GM20000 (cell line): ENCODE measurements at regions not wholly inside any gene's neighbourhood (a gene's known extent, or its start where the extent isn't known, plus 50 kb on each side); places are given as distances from the start of the nearest gene placed in this dataset.

Experiments used
- DNase-seq: peaks from one replicate; pipeline ENCODE4 v3.0.0; 2012; ENCODE audit warnings: low spot score
- TF ChIP-seq, protein P1 (sequence below): IDR thresholded peaks from 2 replicates; pipeline ENCODE4 v1.5.1; 2012; ENCODE audit warnings: mild to moderate bottlenecking, control low read depth; ENCODE audit errors: extremely low read depth, missing control alignments

- TF ChIP-seq, protein P1, sequence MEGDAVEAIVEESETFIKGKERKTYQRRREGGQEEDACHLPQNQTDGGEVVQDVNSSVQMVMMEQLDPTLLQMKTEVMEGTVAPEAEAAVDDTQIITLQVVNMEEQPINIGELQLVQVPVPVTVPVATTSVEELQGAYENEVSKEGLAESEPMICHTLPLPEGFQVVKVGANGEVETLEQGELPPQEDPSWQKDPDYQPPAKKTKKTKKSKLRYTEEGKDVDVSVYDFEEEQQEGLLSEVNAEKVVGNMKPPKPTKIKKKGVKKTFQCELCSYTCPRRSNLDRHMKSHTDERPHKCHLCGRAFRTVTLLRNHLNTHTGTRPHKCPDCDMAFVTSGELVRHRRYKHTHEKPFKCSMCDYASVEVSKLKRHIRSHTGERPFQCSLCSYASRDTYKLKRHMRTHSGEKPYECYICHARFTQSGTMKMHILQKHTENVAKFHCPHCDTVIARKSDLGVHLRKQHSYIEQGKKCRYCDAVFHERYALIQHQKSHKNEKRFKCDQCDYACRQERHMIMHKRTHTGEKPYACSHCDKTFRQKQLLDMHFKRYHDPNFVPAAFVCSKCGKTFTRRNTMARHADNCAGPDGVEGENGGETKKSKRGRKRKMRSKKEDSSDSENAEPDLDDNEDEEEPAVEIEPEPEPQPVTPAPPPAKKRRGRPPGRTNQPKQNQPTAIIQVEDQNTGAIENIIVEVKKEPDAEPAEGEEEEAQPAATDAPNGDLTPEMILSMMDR, result no peak
- DNase-seq, result no peak
Observed at GRCh38 chr11:122426073-122426472, 229.4 kb upstream of the UBASH3B start.

DNA sequence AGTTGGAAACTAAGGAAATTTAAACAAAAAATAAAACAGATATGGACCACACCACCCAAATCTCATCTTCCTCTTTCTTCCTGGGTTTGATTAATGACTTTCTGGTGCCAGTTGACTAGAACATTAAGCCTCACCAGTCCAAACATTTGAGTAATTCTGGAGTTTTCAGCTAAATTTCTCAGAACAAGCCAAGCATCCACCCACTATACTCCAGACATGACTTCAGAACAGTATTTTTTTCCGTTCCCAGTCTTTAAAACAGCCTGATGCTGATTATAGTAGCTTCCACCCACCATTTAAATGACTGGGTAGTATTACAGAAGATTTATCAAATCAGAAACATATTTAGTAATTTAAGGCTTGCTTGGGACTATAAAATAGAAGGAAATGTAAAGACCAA is 230.9 kb upstream of the UBASH3B start:
- no peak for DNase-seq
- TF ChIP-seq, protein P1, result no peak

DNA sequence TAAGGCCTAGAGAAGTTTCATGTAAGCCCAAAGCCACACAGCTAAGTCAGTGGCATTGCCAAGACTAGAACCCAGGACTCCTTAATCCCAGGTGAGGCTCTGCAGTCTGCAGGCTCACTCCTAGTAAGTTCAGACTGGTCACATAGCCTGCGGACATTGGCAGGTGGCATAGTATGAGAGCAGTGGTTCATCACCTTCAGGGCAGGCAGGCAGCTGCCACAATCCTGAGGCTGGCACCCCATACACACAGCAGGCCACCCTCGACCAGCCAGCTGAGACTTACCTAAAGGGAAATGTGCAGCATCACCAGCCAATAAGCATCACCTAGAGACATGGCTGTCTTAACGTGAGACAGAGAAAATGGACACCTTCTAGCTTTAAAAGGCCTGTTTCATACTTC is 231.6 kb upstream of the UBASH3B start:
- DNase-seq, result no peak
- TF ChIP-seq, protein P1, result no peak

DNA sequence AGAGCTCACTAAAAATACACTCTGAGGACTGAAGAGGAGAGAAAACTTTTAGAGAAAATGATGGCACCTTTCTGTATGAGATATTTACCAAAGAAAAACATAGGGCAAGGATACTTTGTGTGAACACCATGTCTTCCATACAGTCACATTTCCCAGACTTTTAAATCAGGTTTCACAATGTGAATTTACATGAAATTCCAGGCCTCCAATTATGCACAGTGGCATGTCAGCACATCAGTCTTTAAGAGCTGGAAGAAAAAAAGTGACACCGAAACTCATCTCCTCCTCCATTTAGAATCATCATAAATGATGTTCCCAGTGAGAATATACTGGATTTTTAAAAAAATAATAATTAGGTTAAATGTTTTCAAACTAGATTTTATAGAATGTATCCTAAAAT is 232.2 kb upstream of the UBASH3B start:
- TF ChIP-seq, protein P1, result no peak
- no peak for DNase-seq

GRCh38 chr11:122422682-122423081 is 232.8 kb upstream of the UBASH3B start:
- no peak for DNase-seq
- TF ChIP-seq, protein P1, result no peak

GRCh38 chr11:122421702-122422101 is 233.8 kb upstream of the UBASH3B start:
- no peak for DNase-seq

GRCh38 chr11:122418032-122418431 is 237.5 kb upstream of the UBASH3B start:
- no peak for DNase-seq
- TF ChIP-seq, protein P1, result no peak

More at GRCh38 chr11:122421702-122422101, 233.8 kb upstream of the UBASH3B start:
- TF ChIP-seq, protein P1, result no peak
